ENCODE measurements at regions not wholly inside any gene's neighbourhood (a gene's known extent, or its start where the extent isn't known, plus 50 kb on each side); places are given as distances from the start of the nearest gene placed in this dataset.

DNA sequence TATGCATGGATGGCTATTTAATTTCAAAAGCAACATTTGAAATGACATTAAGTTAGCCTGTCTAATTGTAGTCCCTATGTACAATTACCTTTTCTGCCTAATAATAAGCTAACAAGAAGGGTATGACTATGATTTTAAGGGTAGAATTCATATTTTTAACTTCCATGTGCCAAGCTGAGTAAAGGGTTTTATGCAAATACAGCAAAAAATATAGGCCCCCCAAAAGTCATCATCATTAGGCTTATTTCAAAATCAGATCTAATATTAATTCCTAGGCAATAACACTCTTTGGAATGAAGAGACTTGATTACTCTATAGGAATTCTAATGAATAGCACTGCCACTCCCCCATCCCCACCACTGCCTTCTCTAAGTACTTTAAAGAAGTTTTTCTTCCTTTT is 155.9 kb upstream of the DYNLRB2 start:
- no peaks in the 10 kb centered on the region for H4K20me1 ChIP-seq (replicated peaks; ENCODE audit: control insufficient read depth, extremely low read depth, insufficient read depth, low read length)
- H3K36me3 ChIP-seq (ENCODE audit: control insufficient read depth in 2 of 2, extremely low read depth in 1 of 2, insufficient read depth in 2 of 2, low read length in 2 of 2): no peaks in the 10 kb centered on the region
- no peak overlapping the region for H3K4me3 ChIP-seq (replicated peaks in 1 of 3; ENCODE audit: insufficient read depth in 1 of 3, low read depth in 1 of 3, low read length in 3 of 3)
- dilution Hi-C loops (cut with MboI; ENCODE audit: extremely low pct_ligation_motif_present, low sequenced_read_pairs): no loop called here
- ChIA-PET CTCF (no interaction called here), POLR2A (no interaction called here)
- TF ChIP-seq MYC (IDR thresholded peaks at IDR 0.05; ENCODE audit: low read depth, low read length): no peak
- TF ChIP-seq POLR2A (IDR thresholded peaks at IDR 0.05; ENCODE audit: low read depth, low read length): no peak
- no peak for TF ChIP-seq POLR2AphosphoS5 (IDR thresholded peaks at IDR 0.05; ENCODE audit: insufficient read depth, low read depth, low read length)
- no peak for TF ChIP-seq JUN (IDR thresholded peaks at IDR 0.05; ENCODE audit: borderline replicate concordance, insufficient read depth, insufficient read length, low read depth)
- no peak for TF ChIP-seq CTCF (IDR thresholded peaks at IDR 0.05; ENCODE audit: extremely low read depth in 1 of 2, insufficient read depth in 1 of 2, low read depth in 1 of 2, low read length in 2 of 2)
- TF ChIP-seq, protein P1, sequence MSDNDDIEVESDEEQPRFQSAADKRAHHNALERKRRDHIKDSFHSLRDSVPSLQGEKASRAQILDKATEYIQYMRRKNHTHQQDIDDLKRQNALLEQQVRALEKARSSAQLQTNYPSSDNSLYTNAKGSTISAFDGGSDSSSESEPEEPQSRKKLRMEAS (IDR thresholded peaks at IDR 0.05; ENCODE audit: insufficient read depth, insufficient read length): no peak
- no peak for TF ChIP-seq EZH2 (IDR thresholded peaks at IDR 0.05; ENCODE audit: borderline replicate concordance, low read depth, low read length, severe bottlenecking)
- TF ChIP-seq FOS (IDR thresholded peaks at IDR 0.05; ENCODE audit: borderline replicate concordance, insufficient read depth, low read length): no peak
- TF ChIP-seq GATA2 (IDR thresholded peaks at IDR 0.05; ENCODE audit: insufficient read depth, insufficient read length, low read depth, low read length): no peak
- H3K4me2 ChIP-seq (ENCODE audit: insufficient read depth, low read length): no peak overlapping the region
- H3K9ac ChIP-seq (replicated peaks; ENCODE audit: extremely low read depth, insufficient read depth, low read length): no peak overlapping the region
- DNase-seq (ENCODE audit: low read depth, low spot score) (no peak), FAIRE-seq (no peak)
- no peak overlapping the region for H3K27ac ChIP-seq (ENCODE audit: insufficient read depth, low read depth, low read length)
- intact Hi-C loops (cut with micrococcal nuclease): no loop called here
- no peaks in the 10 kb centered on the region for H3K27me3 ChIP-seq (ENCODE audit: control insufficient read depth in 2 of 2, insufficient read depth in 2 of 2, low read length in 2 of 2)
- H3K9me3 ChIP-seq (replicated peaks; ENCODE audit: control insufficient read depth, insufficient read depth, low read length): no peaks in the 10 kb centered on the region
- H3K9me1 ChIP-seq (replicated peaks; ENCODE audit: control insufficient read depth, extremely low read depth, insufficient read depth, low read length): no peaks in the 10 kb centered on the region
- H3K4me1 ChIP-seq (ENCODE audit: control insufficient read depth, extremely low read depth, insufficient read depth, low read length): no peaks in the 10 kb centered on the region
- BruUV-seq (replicated peaks): no TSS peak
- H2AFZ ChIP-seq (ENCODE audit: low read depth, low read length): no peak overlapping the region
- no peaks in the 10 kb centered on the region for H3K79me2 ChIP-seq (ENCODE audit: control insufficient read depth, insufficient read depth, low read length)

All from endothelial cell of umbilical vein (primary cell).